NOMO-1 (cell line): ENCODE measurements at regions not wholly inside any gene's neighbourhood (a gene's known extent, or its start where the extent isn't known, plus 50 kb on each side); places are given as distances from the start of the nearest gene placed in this dataset.

Experiments
- DNase-seq, 2 experiments: peaks; one replicate each; lab custom pipeline; 2025; ENCODE audit not compliant: unreplicated experiment in 2 of 2; lab: John Stamatoyannopoulos, UW

DNA sequence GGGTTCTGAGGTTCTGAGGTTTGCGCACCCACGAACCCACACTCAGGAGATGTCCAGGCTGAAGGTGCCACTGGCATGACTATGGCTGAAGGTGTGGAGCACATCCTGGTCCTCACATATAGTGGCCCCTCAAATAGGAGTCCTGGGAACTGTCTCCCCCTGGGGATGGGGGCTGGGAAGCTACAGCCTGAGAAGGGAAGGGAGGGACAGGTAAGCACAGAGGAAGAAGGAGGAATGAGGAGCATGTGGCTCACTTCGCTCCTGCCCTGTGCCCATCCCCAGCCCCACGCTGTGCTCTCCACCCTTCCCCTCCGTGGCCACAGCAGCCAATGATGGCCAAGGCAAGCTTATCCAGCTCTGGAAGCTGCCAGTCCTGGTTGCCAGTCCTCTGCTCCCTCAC, 123.9 kb upstream of the LHX1 start:
- no peak for DNase-seq

DNA sequence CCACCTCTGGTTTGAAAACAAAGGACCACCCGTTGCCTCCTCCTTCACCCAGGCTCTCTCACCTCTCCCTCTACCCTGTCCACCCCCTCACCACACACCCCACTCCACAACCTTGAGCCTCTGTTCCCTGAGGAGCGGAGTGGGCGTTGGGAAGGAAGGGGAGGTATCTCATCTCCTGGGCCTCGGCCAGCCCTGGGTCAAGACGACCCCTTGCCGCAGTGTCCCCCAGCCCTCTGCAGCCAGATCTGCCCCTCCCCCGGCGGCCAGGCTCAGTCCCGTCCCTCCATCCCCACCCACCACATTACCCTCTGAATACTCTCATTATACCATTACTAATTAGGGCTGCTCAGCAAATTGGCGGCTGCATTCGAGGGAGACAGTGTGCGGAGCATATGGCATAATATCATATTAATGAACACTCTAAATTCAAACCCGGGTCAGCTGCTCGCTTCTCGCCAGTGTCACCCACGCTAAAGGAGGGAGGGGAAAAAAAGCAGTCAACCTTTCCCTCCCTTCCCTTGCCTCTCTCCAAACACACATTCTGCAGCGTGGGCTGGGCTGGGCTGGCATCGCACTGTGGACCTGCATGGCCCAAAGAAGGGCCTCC, 123.2 kb upstream of the LHX1 start:
- DNase-seq, result no peak

DNA sequence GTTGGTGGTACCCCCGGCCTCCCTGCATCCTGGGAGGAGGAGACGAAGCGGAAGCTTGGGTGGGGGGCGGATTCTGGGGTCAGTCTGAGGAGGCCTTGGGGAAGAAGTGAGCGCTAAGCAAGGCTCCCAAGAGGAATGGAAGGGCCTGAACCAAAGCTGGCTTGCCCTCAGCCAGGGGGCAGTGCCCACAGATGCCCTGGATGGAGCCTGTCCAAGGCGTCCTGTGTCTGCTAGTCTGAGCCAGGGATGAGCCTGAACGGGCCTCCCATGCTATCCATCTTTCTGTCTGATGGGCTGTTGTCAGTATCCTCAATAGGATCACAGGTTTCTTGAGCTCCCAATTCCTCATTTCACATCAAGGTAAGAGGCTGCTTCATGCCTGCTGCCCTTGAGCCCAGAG, 122.3 kb upstream of the LHX1 start:
- no peak for DNase-seq

DNA sequence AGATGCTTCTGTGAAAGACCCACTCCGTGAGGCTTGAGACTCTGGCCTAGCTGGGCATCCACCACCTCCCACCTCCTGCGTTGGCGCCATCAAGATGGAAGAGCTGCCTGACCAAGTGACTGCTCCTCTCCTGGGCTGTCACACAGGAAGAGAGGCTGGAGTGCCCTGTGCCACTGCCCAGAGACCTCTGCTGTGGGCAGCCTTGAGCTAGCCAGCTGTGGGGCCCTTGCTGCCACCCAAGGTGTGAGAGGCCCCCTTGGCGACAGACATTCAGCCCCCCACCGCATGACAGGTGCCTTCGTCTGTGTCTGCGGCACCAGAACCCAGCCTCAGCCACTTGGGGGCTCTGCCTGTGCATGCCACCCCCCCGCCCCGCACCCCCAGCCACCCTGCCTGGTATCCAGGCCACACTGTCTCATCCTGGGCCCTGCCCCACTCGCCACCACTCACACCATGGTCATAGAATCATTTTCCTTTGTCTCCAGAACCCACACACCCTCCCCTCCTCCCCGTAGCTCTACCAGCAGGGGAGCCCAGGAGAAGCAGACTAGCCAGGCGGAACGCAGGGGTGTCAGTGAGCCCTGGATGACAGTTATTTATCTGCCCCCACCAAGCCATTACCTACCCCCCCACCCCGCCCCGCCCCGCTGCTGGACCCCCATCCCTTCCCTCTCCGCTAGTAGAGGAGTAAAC, 120.9 kb upstream of the LHX1 start:
- no peak for DNase-seq

GRCh38 chr17:36816907-36817288, 120.4 kb upstream of the LHX1 start:
- no peak for DNase-seq

GRCh38 chr17:36817483-36818048, 119.7 kb upstream of the LHX1 start:
- no peak for DNase-seq

DNA sequence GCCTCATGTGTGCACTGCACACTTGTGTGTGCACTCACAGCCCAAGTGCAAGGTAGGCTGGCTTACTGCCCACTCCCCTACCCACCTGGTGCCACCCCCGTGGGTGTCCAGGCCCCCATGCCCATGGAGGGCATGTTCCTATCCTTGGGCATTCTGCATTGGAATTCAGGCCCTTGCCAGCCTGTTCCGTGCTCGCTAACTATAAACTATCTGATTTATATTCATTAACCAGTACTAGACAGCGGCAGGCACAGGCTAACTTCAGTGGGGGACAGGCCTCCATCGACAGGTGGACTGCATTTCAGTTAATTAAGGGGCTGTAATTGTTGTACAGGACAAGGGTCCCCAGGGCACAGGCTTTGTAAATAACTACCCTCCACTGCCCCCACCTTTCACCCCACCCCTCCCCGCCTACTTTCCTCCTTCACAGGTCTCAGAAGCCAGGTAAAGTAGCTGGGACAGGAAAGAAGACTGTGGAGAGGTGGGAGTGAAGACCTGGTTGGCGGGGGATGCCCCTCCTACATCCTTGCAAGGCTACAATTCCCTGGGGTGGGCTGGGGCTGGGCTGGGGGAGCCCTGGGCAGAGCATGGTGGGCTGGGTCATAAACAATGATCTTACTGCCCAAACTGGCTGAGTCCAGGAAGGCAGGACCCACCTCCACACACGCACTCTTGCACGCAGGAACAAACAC, 119.0 kb upstream of the LHX1 start:
- no peak for DNase-seq

GRCh38 chr17:36823850-36824677, 113.2 kb upstream of the LHX1 start:
- no peak for DNase-seq

- no peak for DNase-seq
These were observed 112.6 kb upstream of the LHX1 start for GRCh38 chr17:36824678-36825101.

GRCh38 chr17:36825113-36825512, 112.2 kb upstream of the LHX1 start:
- DNase-seq, result no peak

DNA sequence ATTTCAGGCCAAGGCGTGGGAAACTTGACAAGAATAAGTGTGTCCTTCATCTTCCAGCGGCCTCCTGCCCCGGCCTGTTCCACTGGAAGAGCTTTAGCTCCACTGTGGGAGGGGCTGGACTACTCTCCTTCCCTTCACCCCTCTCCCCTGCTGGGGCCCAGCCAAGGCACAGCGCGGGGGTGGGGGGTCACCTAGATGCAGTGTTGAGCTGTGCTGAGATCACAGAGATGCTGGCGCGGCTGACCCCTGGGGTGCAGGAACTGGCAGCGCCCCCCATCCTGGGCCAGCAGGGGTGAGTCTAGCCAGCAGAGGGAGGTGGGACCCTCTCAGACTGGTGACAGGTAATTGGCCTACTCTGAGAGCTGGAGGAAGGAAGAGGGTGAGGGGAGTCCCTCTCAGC, 111.8 kb upstream of the LHX1 start:
- DNase-seq, result no peak

GRCh38 chr17:36825951-36826350, 111.3 kb upstream of the LHX1 start:
- DNase-seq, result no peak

- no peak for DNase-seq
These were observed 110.2 kb upstream of the LHX1 start for GRCh38 chr17:36827081-36827480.

DNA sequence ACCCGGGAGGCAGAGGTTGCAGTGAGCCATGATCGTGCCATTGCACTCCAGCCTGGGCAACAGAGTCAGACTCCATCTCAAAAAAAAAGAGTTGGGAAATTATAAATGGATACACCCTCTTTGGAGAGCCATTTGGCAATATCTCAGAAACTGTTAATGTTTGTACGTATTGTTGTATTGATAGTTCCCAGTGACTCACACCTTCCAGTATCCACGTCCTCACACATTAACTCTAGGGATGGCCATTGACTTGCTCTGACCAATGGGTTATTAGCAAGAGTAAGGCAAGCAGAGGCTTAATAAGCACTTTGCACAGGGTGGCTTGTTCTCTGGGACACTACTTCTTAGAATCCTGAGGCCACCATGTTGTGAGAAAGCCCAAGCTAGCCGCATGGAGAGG, 107.6 kb upstream of the LHX1 start:
- DNase-seq, result no peak

DNA sequence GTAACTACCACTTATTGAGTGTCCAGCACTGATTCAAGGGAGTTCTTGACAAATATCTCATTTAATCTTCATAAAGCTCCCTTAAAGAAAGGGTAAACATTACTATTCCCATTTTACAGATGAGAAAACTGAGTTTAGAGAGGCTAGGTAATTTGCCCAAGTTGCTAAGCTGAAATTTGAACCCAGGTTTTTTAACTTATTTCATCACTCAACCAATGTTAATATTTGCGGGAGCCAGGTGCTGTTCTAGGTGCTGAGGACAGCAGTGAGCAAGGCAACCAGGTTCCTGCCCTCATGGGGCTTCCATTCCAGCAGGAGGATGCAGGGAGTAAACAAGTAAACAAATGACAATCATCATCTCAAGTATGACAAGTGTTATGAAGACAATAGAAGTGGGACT, 104.0 kb upstream of the LHX1 start:
- no peak for DNase-seq

- DNase-seq, result no peak
These were observed 102.2 kb upstream of the LHX1 start for GRCh38 chr17:36835036-36835435.

DNA sequence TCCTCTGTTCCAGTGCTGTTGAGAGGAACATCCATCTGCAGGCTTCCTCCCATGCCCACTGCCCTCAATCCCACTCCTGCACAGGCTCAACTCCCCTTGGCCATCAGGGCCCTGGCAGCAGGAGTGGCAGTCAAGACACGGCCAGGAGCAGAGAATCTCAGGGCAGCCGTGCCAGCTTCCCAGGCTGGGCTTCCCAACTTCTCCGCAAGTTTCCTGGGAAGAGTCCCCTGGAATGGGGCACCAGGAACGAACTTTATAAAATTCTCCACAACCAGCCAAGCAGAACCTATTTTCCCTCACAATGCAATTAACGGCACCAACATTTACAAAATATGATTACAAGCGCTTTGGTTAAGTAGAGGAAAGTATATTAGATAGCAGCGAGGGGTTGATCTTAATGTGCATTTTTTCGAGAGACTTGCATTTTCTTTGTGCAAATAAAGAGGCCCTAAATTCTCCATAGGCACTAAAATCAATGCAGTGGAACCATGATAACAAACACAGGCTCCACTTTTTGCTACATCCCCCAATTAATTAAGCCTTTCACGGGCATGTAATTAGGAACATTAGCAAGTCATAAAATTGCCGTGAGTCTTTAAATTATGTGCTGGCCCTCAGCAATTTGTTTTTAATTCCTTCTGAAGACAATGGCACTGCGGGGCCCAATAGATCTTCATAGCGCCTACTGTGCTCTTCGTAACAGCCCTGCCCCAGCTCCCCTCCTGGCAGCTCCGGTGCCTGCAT, 99.9 kb upstream of the LHX1 start:
- DNase-seq, result no peak

DNA sequence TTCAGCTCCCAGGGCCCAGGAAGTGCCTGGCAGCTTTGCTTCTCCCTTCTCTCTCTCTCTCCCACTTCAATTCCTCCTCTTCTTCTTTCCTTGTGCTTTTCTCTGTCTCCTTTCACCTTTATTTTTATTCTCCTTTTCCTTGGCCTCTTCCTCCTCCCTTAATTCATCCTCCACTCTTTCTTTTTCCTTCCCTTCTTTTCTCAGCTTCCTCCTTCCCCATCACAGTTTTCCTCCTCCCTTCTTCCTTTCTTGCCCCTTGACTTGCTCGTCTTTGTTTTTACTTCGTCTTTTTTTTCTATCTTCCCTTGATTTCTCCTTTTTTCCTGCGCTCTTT, 99.4 kb upstream of the LHX1 start:
- DNase-seq, result no peak

GRCh38 chr17:36839256-36839655, 98.0 kb upstream of the LHX1 start:
- DNase-seq, result no peak

- DNase-seq, result no peak
These were observed 96.5 kb upstream of the LHX1 start for GRCh38 chr17:36840796-36841195.
